Tibial artery (tissue), 4 donors: ENCODE measurements at regions not wholly inside any gene's neighbourhood (a gene's known extent, or its start where the extent isn't known, plus 50 kb on each side); places are given as distances from the start of the nearest gene placed in this dataset.

Experiments used
- DNase-seq, 2 donors: peaks; one replicate each; pipeline ENCODE4 v3.0.0-alpha.2; 2019
- H3K27ac ChIP-seq, 2 donors: fragments of 200-600 bp; sonication (generic) in 1 of 2; 1 replicate in 1 of 2; 2 replicates in 1 of 2; pipeline ENCODE4 v1.5.1; 2018 to 2019; ENCODE audit warnings: mild to moderate bottlenecking in 1 of 2
- H3K27me3 ChIP-seq, 2 donors: fragments of 200-600 bp; sonication (generic) in 1 of 2; one replicate each; pipeline versions ENCODE4 v1.5.1 to v1.6.0; 2016 to 2019
- H3K36me3 ChIP-seq, 3 donors: fragments of 200-600 bp; sonication (generic) in 2 of 3; one replicate each; pipeline ENCODE4 v1.5.1; 2016 to 2019; ENCODE audit warnings: mild to moderate bottlenecking in 2 of 3
- H3K4me1 ChIP-seq, 4 donors: fragments of 200-600 bp; sonication (generic) in 2 of 4; 1 replicate in 3 of 4; 2 replicates in 1 of 4; pipeline ENCODE4 v1.5.1; 2016 to 2019
- H3K4me3 ChIP-seq, 2 donors: fragments of 200-600 bp; sonication (generic) in 1 of 2; 1 replicate in 1 of 2; 2 replicates in 1 of 2; pipeline ENCODE4 v1.5.1; 2018 to 2019; ENCODE audit warnings: mild to moderate bottlenecking in 2 of 2
- H3K9me3 ChIP-seq, 3 donors: fragments of 200-600 bp; sonication (generic) in 1 of 3; one replicate each; pipeline ENCODE4 v1.5.1; 2016 to 2019
- CTCF ChIP-seq, 2 experiments: fragments of 200-600 bp in 1 of 2; fragments of 450-650 bp in 1 of 2; IDR thresholded peaks; one replicate each; pipeline ENCODE4 v1.5.1; 2017 to 2019; ENCODE audit warnings: antibody characterized with exemption in 2 of 2, mild to moderate bottlenecking in 1 of 2, moderate library complexity in 1 of 2
- intact Hi-C: fragments of 100-400 bp; cut with DNase I; formaldehyde crosslinking; loops from one replicate; pipeline ENCODE4 v1.15.0; 2023; ENCODE audit warnings: low total_unique reads

- TF ChIP-seq CTCF (IDR thresholded peaks at IDR 0.05): no peak
- no peak for DNase-seq
- intact Hi-C loops: no loop called here
- Histone ChIP-seq H3K4me3 (no peak overlapping the region), H3K9me3 (no peaks in the 10 kb centered on the region), H3K4me1 (no peaks in the 10 kb centered on the region), H3K27me3 (no peaks in the 10 kb centered on the region), H3K36me3 (no peaks in the 10 kb centered on the region), H3K27ac (no peak overlapping the region)
Measured at GRCh38 chr4:160818571-160818970, 1345.2 kb downstream of the FSTL5 start.

- Histone ChIP-seq H3K27me3 (no peaks in the 10 kb centered on the region), H3K9me3 (no peaks in the 10 kb centered on the region), H3K36me3 (no peaks in the 10 kb centered on the region), H3K4me1 (no peaks in the 10 kb centered on the region), H3K27ac (no peak overlapping the region), H3K4me3 (no peak overlapping the region)
- intact Hi-C loops: no loop called here
- DNase-seq: no peak
- TF ChIP-seq CTCF (IDR thresholded peaks at IDR 0.05): no peak
Measured at GRCh38 chr4:160819791-160820190, 1344.0 kb downstream of the FSTL5 start.

DNA sequence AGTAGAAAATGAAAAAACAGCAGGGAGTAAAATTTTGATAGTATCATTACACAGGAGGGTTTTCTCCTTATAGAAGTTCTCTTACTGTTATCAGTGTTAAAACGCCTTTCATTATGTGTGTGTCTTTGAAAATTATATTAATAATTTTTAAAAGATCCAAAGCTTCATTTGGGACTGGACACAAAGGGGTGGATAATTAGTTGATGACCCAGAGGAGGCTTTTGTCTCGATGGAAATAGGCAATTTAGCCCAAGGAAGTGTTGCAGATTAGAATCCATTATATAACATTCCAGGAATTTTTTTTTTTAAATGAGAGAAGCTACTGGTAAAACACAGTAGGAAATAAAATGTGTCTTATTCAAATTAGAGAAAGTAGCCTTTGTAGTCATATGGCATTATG is 1339.3 kb downstream of the FSTL5 start:
- no peaks in the 10 kb centered on the region for H3K4me1 ChIP-seq
- no peaks in the 10 kb centered on the region for H3K9me3 ChIP-seq
- no peaks in the 10 kb centered on the region for H3K36me3 ChIP-seq
- TF ChIP-seq CTCF (IDR thresholded peaks at IDR 0.05): no peak
- no peaks in the 10 kb centered on the region for H3K27me3 ChIP-seq
- H3K27ac ChIP-seq: no peak overlapping the region
- no peak for DNase-seq
- intact Hi-C loops: no loop called here
- H3K4me3 ChIP-seq: no peak overlapping the region

DNA sequence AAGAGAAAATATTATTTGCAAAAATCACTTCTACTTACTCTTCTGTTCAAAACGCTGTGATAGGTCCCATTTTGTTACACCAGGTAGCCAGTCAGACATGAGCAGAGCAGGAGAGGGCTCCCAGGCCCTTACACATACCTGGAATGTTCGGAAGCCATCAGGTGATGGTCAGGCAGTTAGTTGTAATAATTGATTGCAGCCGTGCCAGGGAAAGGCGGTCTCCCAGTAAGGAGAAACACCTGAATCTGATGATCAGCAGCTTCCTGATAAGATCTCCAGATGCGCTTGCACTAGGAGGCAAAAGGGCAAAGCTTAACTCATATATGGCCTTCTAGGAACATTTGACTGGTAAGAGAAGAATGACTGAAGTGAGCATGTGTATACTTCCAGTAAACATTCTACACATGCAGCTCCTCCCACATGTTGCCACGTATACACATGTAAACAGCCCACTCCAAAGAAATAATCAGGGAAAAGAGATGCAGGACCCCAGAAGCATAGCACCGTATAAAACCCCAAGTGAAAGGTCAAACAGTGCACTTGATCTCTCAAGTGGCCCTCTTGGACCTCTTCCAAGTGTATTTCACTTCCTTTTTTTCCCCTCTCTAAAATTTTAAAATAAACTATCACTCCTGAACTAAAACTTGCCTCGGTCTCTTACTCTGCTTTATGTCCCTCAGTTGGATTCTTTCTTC is 1338.0 kb downstream of the FSTL5 start:
- Histone ChIP-seq H3K36me3 (no peaks in the 10 kb centered on the region), H3K4me1 (no peaks in the 10 kb centered on the region), H3K27ac (no peak overlapping the region), H3K27me3 (no peaks in the 10 kb centered on the region), H3K4me3 (no peak overlapping the region), H3K9me3 (no peaks in the 10 kb centered on the region)
- no peak for DNase-seq
- TF ChIP-seq CTCF (IDR thresholded peaks at IDR 0.05): no peak
- intact Hi-C loops: no loop called here

- Histone ChIP-seq H3K27me3 (no peaks in the 10 kb centered on the region), H3K36me3 (no peaks in the 10 kb centered on the region), H3K4me3 (no peak overlapping the region), H3K4me1 (no peaks in the 10 kb centered on the region), H3K9me3 (no peaks in the 10 kb centered on the region), H3K27ac (no peak overlapping the region)
- TF ChIP-seq CTCF (IDR thresholded peaks at IDR 0.05): no peak
- DNase-seq: no peak
- intact Hi-C loops: no loop called here
Measured at GRCh38 chr4:160826339-160826679, 1337.5 kb downstream of the FSTL5 start.
